Prostate gland (tissue), 2 donors: ENCODE measurements at regions not wholly inside any gene's neighbourhood (a gene's known extent, or its start where the extent isn't known, plus 50 kb on each side); places are given as distances from the start of the nearest gene placed in this dataset.

ENCODE experiments used
- DNase-seq: peaks from one replicate; pipeline ENCODE4 v3.0.0-alpha.2; 2019; ENCODE audit warnings: low spot score
- H3K27ac ChIP-seq, 2 donors: fragments of 200-600 bp; sonication (generic); 2 replicates each; pipeline ENCODE4 v1.5.1; 2017 to 2019
- H3K27me3 ChIP-seq: fragments of 200-600 bp; sonication (generic); replicated peaks from 2 replicates; pipeline ENCODE4 v1.5.1; 2019; ENCODE audit not compliant: insufficient read depth
- H3K36me3 ChIP-seq, 2 donors: fragments of 200-600 bp; sonication (generic); 1 replicate in 1 of 2; 2 replicates in 1 of 2; pipeline versions ENCODE4 v1.5.1 to v1.8.1; 2017 to 2019
- H3K4me1 ChIP-seq: fragments of 200-600 bp; sonication (generic); replicated peaks from 2 replicates; pipeline ENCODE4 v1.5.1; 2019
- H3K4me3 ChIP-seq, 2 donors: fragments of 200-600 bp; sonication (generic); 2 replicates each; pipeline ENCODE4 v1.5.1; 2017 to 2019
- H3K9me3 ChIP-seq: fragments of 200-600 bp; sonication (generic); 2 replicates; pipeline ENCODE4 v1.5.1; 2017
- CTCF ChIP-seq, 4 experiments: fragments of 200-600 bp in 2 of 4; fragments of 450-650 bp in 2 of 4; sonication (generic) in 2 of 4; IDR thresholded peaks; 1 replicate in 3 of 4; 2 replicates in 1 of 4; pipeline ENCODE4 v1.5.1; 2016 to 2019; ENCODE audit warnings: antibody characterized with exemption in 4 of 4, mild to moderate bottlenecking in 2 of 4, moderate library complexity in 2 of 4
- POLR2A ChIP-seq: fragments of 450-650 bp; IDR thresholded peaks from one replicate; pipeline ENCODE4 v1.6.1; 2016; ENCODE audit warnings: antibody characterized with exemption, mild to moderate bottlenecking
- POLR2AphosphoS5 ChIP-seq: sonication (generic); formaldehyde crosslinking; IDR thresholded peaks from one replicate; pipeline ENCODE4 v1.6.1; 2017; ENCODE audit warnings: antibody characterized with exemption
- WGBS: methylation state at CpG from one replicate; pipeline ENCODE4 v1.1.5; 2018; 5-methylcytosine and 5-hydroxymethylcytosine counted together
- intact Hi-C: fragments of 100-400 bp; cut with DNase I; formaldehyde crosslinking; loops from one replicate; pipeline ENCODE4 v1.14.2; 2022

- 86% methylated on average over 3 of the region's 3 CpGs for WGBS
These were observed 96.6 kb upstream of the CTNNB1 start for GRCh38 chr3:41102750-41103149.

GRCh38 chr3:41103200-41103599 is 96.1 kb upstream of the CTNNB1 start:
- H3K9me3 ChIP-seq = no peaks in the 10 kb centered on the region
- DNase-seq = peak; percentile 62
- no peak overlapping the region for H3K27ac ChIP-seq
- H3K27me3 ChIP-seq = no peaks in the 10 kb centered on the region
- no peak overlapping the region for H3K4me3 ChIP-seq
- TF ChIP-seq POLR2AphosphoS5 = peak; percentile 34
- no peak for TF ChIP-seq CTCF (IDR thresholded peaks at IDR 0.05)
- WGBS = 54% methylated on average over 2 of the region's 2 CpGs
- no peaks in the 10 kb centered on the region for H3K36me3 ChIP-seq
- no peaks in the 10 kb centered on the region for H3K4me1 ChIP-seq
- intact Hi-C loops = no loop called here

More at GRCh38 chr3:41102750-41103149, 96.6 kb upstream of the CTNNB1 start:
- intact Hi-C loops = no loop called here
- Histone ChIP-seq H3K4me3 (no peak overlapping the region), H3K4me1 (no peaks in the 10 kb centered on the region), H3K36me3 (no peaks in the 10 kb centered on the region), H3K9me3 (no peaks in the 10 kb centered on the region), H3K27me3 (no peaks in the 10 kb centered on the region), H3K27ac (no peak overlapping the region)
- TF ChIP-seq CTCF (IDR thresholded peaks at IDR 0.05) (no peak), POLR2A (no peak), POLR2AphosphoS5 (no peak)
- no peak for DNase-seq

GRCh38 chr3:41104147-41104546 is 95.2 kb upstream of the CTNNB1 start:
- H3K36me3 ChIP-seq = no peaks in the 10 kb centered on the region
- H3K27ac ChIP-seq = no peak overlapping the region
- H3K9me3 ChIP-seq = no peaks in the 10 kb centered on the region
- no peaks in the 10 kb centered on the region for H3K27me3 ChIP-seq
- no peak overlapping the region for H3K4me3 ChIP-seq
- no peak for DNase-seq
- no peaks in the 10 kb centered on the region for H3K4me1 ChIP-seq
- WGBS = 90% methylated on average over 3 of the region's 3 CpGs
- no peak for TF ChIP-seq CTCF (IDR thresholded peaks at IDR 0.05)
- intact Hi-C loops = no loop called here

- WGBS = 90% methylated on average over 2 of the region's 2 CpGs
- H3K9me3 ChIP-seq = no peaks in the 10 kb centered on the region
- TF ChIP-seq POLR2AphosphoS5 (no peak), CTCF (IDR thresholded peaks at IDR 0.05) (no peak), POLR2A (no peak)
- H3K4me3 ChIP-seq = no peak overlapping the region
- no peak for DNase-seq
- no peak overlapping the region for H3K27ac ChIP-seq
- H3K4me1 ChIP-seq = no peaks in the 10 kb centered on the region
- H3K36me3 ChIP-seq = no peaks in the 10 kb centered on the region
- intact Hi-C loops = no loop called here
- H3K27me3 ChIP-seq = no peaks in the 10 kb centered on the region
These were observed 92.6 kb upstream of the CTNNB1 start for GRCh38 chr3:41106691-41107090.

- 87% methylated on average over 2 of the region's 2 CpGs for WGBS
- H3K9me3 ChIP-seq = no peaks in the 10 kb centered on the region
- no peaks in the 10 kb centered on the region for H3K36me3 ChIP-seq
- DNase-seq = no peak
- H3K27ac ChIP-seq = no peak overlapping the region
- no peaks in the 10 kb centered on the region for H3K27me3 ChIP-seq
- TF ChIP-seq CTCF (IDR thresholded peaks at IDR 0.05) (no peak), POLR2A (no peak), POLR2AphosphoS5 (no peak)
- no peak overlapping the region for H3K4me3 ChIP-seq
- intact Hi-C loops = no loop called here
- no peaks in the 10 kb centered on the region for H3K4me1 ChIP-seq
These were observed 88.3 kb upstream of the CTNNB1 start for GRCh38 chr3:41111011-41111410.
